Liver (tissue), 8 donors: ENCODE measurements at regions not wholly inside any gene's neighbourhood (a gene's known extent, or its start where the extent isn't known, plus 50 kb on each side); places are given as distances from the start of the nearest gene placed in this dataset.

Experiments
- DNase-seq: peaks from one replicate; pipeline ENCODE4 v3.0.0-alpha.2; 2017; ENCODE audit warnings: low spot score
- H3K27ac ChIP-seq, 2 donors: one replicate each; pipeline ENCODE4 v1.7.0; 2013; ENCODE audit warnings: inconsistent platforms in 2 of 2, low read length in 2 of 2, control low read depth in 1 of 2, low read depth in 1 of 2, mild to moderate bottlenecking in 1 of 2
- H3K27me3 ChIP-seq, 4 donors: one replicate each; pipeline versions ENCODE4 v1.6.1 to v1.7.0; 2013; ENCODE audit warnings: low read length in 3 of 4, inconsistent platforms in 1 of 4, mild to moderate bottlenecking in 1 of 4, moderate library complexity in 1 of 4; ENCODE audit not compliant: control insufficient read depth in 4 of 4, insufficient read depth in 4 of 4
- H3K36me3 ChIP-seq, 4 donors: one replicate each; pipeline versions ENCODE4 v1.6.1 to v1.7.0; 2013; ENCODE audit warnings: low read length in 3 of 4, mild to moderate bottlenecking in 3 of 4, low read depth in 1 of 4, moderate library complexity in 1 of 4; ENCODE audit not compliant: control insufficient read depth in 4 of 4, insufficient read depth in 3 of 4
- H3K4me1 ChIP-seq, 4 donors: one replicate each; pipeline versions ENCODE4 v1.6.1 to v1.7.0; 2013; ENCODE audit warnings: low read length in 3 of 4, mild to moderate bottlenecking in 3 of 4, moderate library complexity in 1 of 4; ENCODE audit not compliant: control insufficient read depth in 4 of 4, insufficient read depth in 4 of 4
- H3K4me3 ChIP-seq, 3 donors: one replicate each; pipeline versions ENCODE4 v1.6.1 to v1.7.0; 2013; ENCODE audit warnings: low read length in 3 of 3, control low read depth in 1 of 3, low read depth in 1 of 3, mild to moderate bottlenecking in 1 of 3
- H3K9ac ChIP-seq, 2 donors: one replicate each; pipeline ENCODE4 v1.7.0; 2013; ENCODE audit warnings: low read length in 2 of 2, mild to moderate bottlenecking in 2 of 2, moderate library complexity in 2 of 2, control low read depth in 1 of 2, low read depth in 1 of 2
- H3K9me3 ChIP-seq, 4 donors: one replicate each; pipeline versions ENCODE4 v1.6.1 to v1.7.0; 2013; ENCODE audit warnings: low read length in 3 of 4; ENCODE audit not compliant: control insufficient read depth in 4 of 4
- EGR1 ChIP-seq, 2 donors: IDR thresholded peaks; 2 replicates each; pipeline ENCODE4 v1.6.1; 2016 to 2018; ENCODE audit warnings: antibody characterized with exemption in 2 of 2, low read depth in 2 of 2
- FOXA1 ChIP-seq: IDR thresholded peaks from 2 replicates; pipeline ENCODE4 v1.6.1; 2016; ENCODE audit warnings: antibody characterized with exemption
- GABPA ChIP-seq, 2 donors: IDR thresholded peaks in 1 of 2; conservative IDR thresholded peaks in 1 of 2; 2 replicates each; pipeline ENCODE4 v1.6.1; 2016; ENCODE audit warnings: antibody characterized with exemption in 2 of 2, mild to moderate bottlenecking in 1 of 2, moderate library complexity in 1 of 2
- HNF4A ChIP-seq, 2 donors: conservative IDR thresholded peaks; 2 replicates each; pipeline ENCODE4 v1.6.1; 2016; ENCODE audit warnings: antibody characterized with exemption in 2 of 2, mild to moderate bottlenecking in 2 of 2
- HNF4G ChIP-seq: IDR thresholded peaks from 2 replicates; pipeline ENCODE4 v1.6.1; 2016; ENCODE audit warnings: antibody characterized with exemption
- JUND ChIP-seq, 2 donors: IDR thresholded peaks; 2 replicates each; pipeline ENCODE4 v1.6.1; 2016; ENCODE audit warnings: antibody characterized with exemption in 2 of 2
- NR2F2 ChIP-seq: IDR thresholded peaks from 2 replicates; pipeline ENCODE4 v1.6.1; 2016; ENCODE audit warnings: antibody characterized with exemption
- RAD21 ChIP-seq, 2 donors: IDR thresholded peaks; 2 replicates each; pipeline ENCODE4 v1.6.1; 2016; ENCODE audit warnings: antibody characterized with exemption in 2 of 2, mild to moderate bottlenecking in 2 of 2
- RXRA ChIP-seq, 2 donors: IDR thresholded peaks; 2 replicates each; pipeline ENCODE4 v1.6.1; 2017 to 2018; ENCODE audit warnings: antibody characterized with exemption in 2 of 2, mild to moderate bottlenecking in 1 of 2
- SP1 ChIP-seq: IDR thresholded peaks from 2 replicates; pipeline ENCODE4 v1.6.1; 2018; ENCODE audit warnings: antibody characterized with exemption, mild to moderate bottlenecking
- TAF1 ChIP-seq: conservative IDR thresholded peaks from 2 replicates; pipeline ENCODE4 v1.6.1; 2016; ENCODE audit warnings: antibody characterized with exemption, mild to moderate bottlenecking
- YY1 ChIP-seq: IDR thresholded peaks from 2 replicates; pipeline ENCODE4 v1.6.1; 2016; ENCODE audit warnings: antibody characterized with exemption, mild to moderate bottlenecking
- WGBS: extraction: QIAGEN DNeasy Blood & Tissue Kit; methylation state at CpG from one replicate; pipeline ENCODE4 v1.1.7; 2013; 5-methylcytosine and 5-hydroxymethylcytosine counted together
- TF ChIP-seq, protein P1 (sequence below): IDR thresholded peaks from 2 replicates; pipeline ENCODE4 v1.6.1; 2016; ENCODE audit warnings: antibody characterized with exemption
- TF ChIP-seq, protein P2 (sequence below): fragments of 150-350 bp; IDR thresholded peaks from 2 replicates; pipeline ENCODE4 v1.5.1; 2017; ENCODE audit warnings: improper control_type of control experiment, low read depth, low read length; ENCODE audit not compliant: missing input control
- TF ChIP-seq, protein P3 (sequence below): IDR thresholded peaks from 2 replicates; pipeline ENCODE4 v1.6.1; 2016; ENCODE audit warnings: antibody characterized with exemption
- TF ChIP-seq, protein P4 (sequence below): IDR thresholded peaks from 2 replicates; pipeline ENCODE4 v1.6.1; 2016; ENCODE audit warnings: antibody characterized with exemption, mild to moderate bottlenecking
- TF ChIP-seq, protein P5 (sequence below): IDR thresholded peaks from 2 replicates; pipeline ENCODE4 v1.6.1; 2016; ENCODE audit warnings: antibody characterized with exemption
- donor health status: healthy.
- donor health status: healthy.
- donor health status: healthy.
- donor health status: healthy.
- donor health status: healthy.

DNA sequence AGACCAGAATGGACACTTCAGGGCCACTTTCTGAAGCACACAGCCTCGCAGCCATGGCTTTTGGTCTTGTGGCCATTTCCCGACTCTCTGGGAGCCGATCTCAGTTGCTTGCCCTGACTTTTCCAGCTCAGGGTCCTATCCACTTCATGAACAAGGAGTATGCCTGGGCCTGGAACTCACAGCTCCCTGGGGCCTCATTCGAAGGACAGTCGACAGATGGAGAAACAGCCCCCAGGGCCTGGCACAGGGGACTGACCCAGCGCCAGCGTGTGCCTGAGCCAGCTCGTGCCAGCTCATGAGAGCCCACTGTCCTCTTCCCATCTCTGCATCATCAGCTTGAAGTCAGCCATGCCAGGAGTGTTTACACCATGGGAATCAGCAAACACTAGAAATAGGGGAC lies 134.6 kb upstream of the GPC1 start (continued):
- TF ChIP-seq, protein P1, sequence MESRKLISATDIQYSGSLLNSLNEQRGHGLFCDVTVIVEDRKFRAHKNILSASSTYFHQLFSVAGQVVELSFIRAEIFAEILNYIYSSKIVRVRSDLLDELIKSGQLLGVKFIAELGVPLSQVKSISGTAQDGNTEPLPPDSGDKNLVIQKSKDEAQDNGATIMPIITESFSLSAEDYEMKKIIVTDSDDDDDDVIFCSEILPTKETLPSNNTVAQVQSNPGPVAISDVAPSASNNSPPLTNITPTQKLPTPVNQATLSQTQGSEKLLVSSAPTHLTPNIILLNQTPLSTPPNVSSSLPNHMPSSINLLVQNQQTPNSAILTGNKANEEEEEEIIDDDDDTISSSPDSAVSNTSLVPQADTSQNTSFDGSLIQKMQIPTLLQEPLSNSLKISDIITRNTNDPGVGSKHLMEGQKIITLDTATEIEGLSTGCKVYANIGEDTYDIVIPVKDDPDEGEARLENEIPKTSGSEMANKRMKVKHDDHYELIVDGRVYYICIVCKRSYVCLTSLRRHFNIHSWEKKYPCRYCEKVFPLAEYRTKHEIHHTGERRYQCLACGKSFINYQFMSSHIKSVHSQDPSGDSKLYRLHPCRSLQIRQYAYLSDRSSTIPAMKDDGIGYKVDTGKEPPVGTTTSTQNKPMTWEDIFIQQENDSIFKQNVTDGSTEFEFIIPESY = no peak
- TF ChIP-seq GABPA (IDR thresholded peaks at IDR 0.05 in 1 of 2, conservative IDR thresholded peaks at IDR 0.05 in 1 of 2) (no peak), HNF4A (conservative IDR thresholded peaks at IDR 0.05) (no peak), FOXA1 (no peak)

DNA sequence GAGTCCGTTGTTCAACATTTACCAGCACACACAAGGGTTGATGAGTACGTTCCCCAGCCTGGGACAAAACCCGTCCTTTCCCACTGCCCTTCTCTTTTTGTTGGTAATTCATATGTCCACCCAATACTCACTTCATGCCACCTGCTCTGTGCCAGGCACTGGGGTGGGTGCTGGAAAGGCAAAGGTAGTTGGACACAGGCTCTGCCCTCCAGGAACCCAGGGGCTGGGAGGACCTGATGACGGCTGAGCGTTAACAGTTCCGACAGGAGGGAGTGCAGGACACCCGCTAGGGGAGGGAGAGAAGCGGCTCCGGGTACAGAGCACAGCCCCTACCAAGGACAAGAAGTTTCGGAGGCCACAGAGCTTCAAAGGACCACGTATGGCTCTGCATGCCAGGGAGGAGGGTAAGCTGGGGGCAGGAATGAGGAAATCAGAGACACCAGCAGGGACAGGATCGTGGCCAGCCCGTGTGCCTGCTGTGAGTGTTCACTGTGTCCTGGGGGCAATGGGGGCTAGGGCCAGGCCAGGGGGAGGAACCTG lies 134.1 kb upstream of the GPC1 start:
- H3K4me1 ChIP-seq = no peaks in the 10 kb centered on the region
- 86% methylated on average over 13 of the region's 13 CpGs for WGBS
- H3K9me3 ChIP-seq = no peaks in the 10 kb centered on the region
- H3K27ac ChIP-seq = no peak overlapping the region
- peak; percentile 17 for DNase-seq
- TF ChIP-seq, protein P1 = no peak
- TF ChIP-seq RXRA (IDR thresholded peaks at IDR 0.05) = no peak
- no peak for TF ChIP-seq RAD21 (IDR thresholded peaks at IDR 0.05)
- TF ChIP-seq SP1 = no peak
- TF ChIP-seq JUND (IDR thresholded peaks at IDR 0.05) = no peak
- no peak for TF ChIP-seq GABPA (IDR thresholded peaks at IDR 0.05 in 1 of 2, conservative IDR thresholded peaks at IDR 0.05 in 1 of 2)
- no peak for TF ChIP-seq HNF4G
- no peak for TF ChIP-seq NR2F2
- TF ChIP-seq TAF1 = no peak
- TF ChIP-seq, protein P2, sequence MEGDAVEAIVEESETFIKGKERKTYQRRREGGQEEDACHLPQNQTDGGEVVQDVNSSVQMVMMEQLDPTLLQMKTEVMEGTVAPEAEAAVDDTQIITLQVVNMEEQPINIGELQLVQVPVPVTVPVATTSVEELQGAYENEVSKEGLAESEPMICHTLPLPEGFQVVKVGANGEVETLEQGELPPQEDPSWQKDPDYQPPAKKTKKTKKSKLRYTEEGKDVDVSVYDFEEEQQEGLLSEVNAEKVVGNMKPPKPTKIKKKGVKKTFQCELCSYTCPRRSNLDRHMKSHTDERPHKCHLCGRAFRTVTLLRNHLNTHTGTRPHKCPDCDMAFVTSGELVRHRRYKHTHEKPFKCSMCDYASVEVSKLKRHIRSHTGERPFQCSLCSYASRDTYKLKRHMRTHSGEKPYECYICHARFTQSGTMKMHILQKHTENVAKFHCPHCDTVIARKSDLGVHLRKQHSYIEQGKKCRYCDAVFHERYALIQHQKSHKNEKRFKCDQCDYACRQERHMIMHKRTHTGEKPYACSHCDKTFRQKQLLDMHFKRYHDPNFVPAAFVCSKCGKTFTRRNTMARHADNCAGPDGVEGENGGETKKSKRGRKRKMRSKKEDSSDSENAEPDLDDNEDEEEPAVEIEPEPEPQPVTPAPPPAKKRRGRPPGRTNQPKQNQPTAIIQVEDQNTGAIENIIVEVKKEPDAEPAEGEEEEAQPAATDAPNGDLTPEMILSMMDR = no peak
- no peak for TF ChIP-seq YY1
- TF ChIP-seq, protein P3, sequence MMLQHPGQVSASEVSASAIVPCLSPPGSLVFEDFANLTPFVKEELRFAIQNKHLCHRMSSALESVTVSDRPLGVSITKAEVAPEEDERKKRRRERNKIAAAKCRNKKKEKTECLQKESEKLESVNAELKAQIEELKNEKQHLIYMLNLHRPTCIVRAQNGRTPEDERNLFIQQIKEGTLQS = no peak
- TF ChIP-seq EGR1 (IDR thresholded peaks at IDR 0.05; ENCODE audit: low read depth in 2 of 2) = no peak
- TF ChIP-seq, protein P4, sequence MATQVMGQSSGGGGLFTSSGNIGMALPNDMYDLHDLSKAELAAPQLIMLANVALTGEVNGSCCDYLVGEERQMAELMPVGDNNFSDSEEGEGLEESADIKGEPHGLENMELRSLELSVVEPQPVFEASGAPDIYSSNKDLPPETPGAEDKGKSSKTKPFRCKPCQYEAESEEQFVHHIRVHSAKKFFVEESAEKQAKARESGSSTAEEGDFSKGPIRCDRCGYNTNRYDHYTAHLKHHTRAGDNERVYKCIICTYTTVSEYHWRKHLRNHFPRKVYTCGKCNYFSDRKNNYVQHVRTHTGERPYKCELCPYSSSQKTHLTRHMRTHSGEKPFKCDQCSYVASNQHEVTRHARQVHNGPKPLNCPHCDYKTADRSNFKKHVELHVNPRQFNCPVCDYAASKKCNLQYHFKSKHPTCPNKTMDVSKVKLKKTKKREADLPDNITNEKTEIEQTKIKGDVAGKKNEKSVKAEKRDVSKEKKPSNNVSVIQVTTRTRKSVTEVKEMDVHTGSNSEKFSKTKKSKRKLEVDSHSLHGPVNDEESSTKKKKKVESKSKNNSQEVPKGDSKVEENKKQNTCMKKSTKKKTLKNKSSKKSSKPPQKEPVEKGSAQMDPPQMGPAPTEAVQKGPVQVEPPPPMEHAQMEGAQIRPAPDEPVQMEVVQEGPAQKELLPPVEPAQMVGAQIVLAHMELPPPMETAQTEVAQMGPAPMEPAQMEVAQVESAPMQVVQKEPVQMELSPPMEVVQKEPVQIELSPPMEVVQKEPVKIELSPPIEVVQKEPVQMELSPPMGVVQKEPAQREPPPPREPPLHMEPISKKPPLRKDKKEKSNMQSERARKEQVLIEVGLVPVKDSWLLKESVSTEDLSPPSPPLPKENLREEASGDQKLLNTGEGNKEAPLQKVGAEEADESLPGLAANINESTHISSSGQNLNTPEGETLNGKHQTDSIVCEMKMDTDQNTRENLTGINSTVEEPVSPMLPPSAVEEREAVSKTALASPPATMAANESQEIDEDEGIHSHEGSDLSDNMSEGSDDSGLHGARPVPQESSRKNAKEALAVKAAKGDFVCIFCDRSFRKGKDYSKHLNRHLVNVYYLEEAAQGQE = no peak
- TF ChIP-seq, protein P5, sequence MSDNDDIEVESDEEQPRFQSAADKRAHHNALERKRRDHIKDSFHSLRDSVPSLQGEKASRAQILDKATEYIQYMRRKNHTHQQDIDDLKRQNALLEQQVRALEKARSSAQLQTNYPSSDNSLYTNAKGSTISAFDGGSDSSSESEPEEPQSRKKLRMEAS = no peak
- no peak for TF ChIP-seq HNF4A (conservative IDR thresholded peaks at IDR 0.05)
- H3K4me3 ChIP-seq = no peak overlapping the region
- H3K9ac ChIP-seq = no peak overlapping the region
- H3K36me3 ChIP-seq = no peaks in the 10 kb centered on the region
- no peaks in the 10 kb centered on the region for H3K27me3 ChIP-seq
